ENCODE measurements at regions not wholly inside any gene's neighbourhood (a gene's known extent, or its start where the extent isn't known, plus 50 kb on each side); places are given as distances from the start of the nearest gene placed in this dataset.

- DNase-seq (ENCODE audit: low read depth): no peak
- no peak for TF ChIP-seq CTCF (IDR thresholded peaks at IDR 0.05; ENCODE audit: insufficient read depth, low read depth, low read length, missing control alignments)
- H3K4me3 ChIP-seq (ENCODE audit: low read depth, low read length): no peak overlapping the region
Measured at GRCh38 chr16:86034421-86034919, 135.5 kb downstream of the IRF8 start.

DNA sequence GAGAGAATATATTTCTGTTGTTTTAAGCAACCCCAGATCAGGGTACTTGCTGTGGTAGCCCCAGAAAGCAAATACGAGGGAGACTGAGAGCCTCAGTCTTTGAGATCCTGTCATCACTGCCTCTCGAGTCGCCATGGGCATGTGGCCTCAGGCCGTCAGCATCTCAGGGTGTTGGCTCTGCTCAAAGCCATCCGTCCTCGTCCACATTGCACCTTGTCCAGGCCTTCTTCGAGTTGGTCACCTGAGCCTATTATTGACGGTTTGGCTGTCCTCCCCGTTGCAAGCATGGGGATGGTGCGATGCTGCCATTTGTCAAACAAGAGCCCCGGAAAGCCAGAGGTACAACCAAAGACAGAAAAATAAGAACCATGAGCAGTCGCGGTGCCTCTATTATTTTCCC is 136.9 kb downstream of the IRF8 start:
- no peak overlapping the region for H3K4me3 ChIP-seq (ENCODE audit: low read depth, low read length)
- no peak for DNase-seq (ENCODE audit: low read depth)
- TF ChIP-seq CTCF (IDR thresholded peaks at IDR 0.05; ENCODE audit: insufficient read depth, low read depth, low read length, missing control alignments): no peak

DNA sequence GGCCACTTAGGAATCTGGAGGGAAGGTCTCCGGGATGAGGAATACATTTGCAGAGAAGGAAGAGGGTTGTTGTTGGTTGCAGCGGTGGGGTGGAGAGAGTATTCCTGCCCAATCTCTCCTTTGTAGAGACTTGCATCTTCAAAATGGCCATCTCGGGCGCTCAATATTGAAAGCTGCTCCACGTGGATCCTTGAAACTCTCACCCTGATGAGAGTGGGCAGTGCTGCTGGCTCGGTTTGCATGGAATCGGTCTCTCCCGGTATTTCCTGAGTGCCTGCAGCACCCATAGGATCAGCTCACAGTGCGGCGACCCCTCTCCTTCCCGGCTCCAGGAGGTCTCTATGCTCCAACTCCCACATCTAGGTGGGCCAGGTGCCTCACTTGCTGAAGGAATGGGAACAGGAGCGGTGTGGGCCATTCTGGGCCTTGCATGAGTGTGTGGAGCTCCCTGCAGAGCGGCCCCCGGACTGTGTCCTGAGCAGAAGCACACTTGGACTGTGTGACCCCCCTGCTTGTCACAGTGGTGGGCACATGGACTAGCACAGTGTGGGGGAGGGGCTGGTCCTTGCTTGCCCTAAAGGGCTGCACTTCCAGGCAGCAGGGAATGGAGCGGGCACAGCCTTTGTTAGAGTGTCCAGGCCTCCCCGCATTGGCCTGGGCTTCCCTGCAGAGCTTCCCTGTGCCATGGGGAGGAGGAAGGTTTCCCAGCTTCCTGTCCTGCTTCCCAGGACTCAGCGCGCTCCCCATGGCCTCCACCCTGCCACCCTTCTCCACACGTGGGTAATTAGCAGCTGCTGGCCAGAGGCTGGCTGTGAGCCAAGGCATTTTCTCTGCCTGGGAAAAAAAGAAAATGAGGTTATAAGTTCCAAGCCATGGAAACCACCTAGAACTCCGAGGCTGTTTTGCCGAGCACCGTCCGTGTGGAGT is 139.3 kb downstream of the IRF8 start:
- DNase-seq (ENCODE audit: low read depth): no peak
- no peak overlapping the region for H3K4me3 ChIP-seq (ENCODE audit: low read depth, low read length)
- TF ChIP-seq CTCF (IDR thresholded peaks at IDR 0.05; ENCODE audit: insufficient read depth, low read depth, low read length, missing control alignments): no peak

- DNase-seq (ENCODE audit: low read depth): no peak
- no peak for TF ChIP-seq CTCF (IDR thresholded peaks at IDR 0.05; ENCODE audit: insufficient read depth, low read depth, low read length, missing control alignments)
- H3K4me3 ChIP-seq (ENCODE audit: low read depth, low read length): no peak overlapping the region
Measured at GRCh38 chr16:86038926-86039310, 140.0 kb downstream of the IRF8 start.

GRCh38 chr16:86039606-86040005 is 140.6 kb downstream of the IRF8 start:
- no peak for TF ChIP-seq CTCF (IDR thresholded peaks at IDR 0.05; ENCODE audit: insufficient read depth, low read depth, low read length, missing control alignments)
- DNase-seq (ENCODE audit: low read depth): no peak
- H3K4me3 ChIP-seq (ENCODE audit: low read depth, low read length): no peak overlapping the region

DNA sequence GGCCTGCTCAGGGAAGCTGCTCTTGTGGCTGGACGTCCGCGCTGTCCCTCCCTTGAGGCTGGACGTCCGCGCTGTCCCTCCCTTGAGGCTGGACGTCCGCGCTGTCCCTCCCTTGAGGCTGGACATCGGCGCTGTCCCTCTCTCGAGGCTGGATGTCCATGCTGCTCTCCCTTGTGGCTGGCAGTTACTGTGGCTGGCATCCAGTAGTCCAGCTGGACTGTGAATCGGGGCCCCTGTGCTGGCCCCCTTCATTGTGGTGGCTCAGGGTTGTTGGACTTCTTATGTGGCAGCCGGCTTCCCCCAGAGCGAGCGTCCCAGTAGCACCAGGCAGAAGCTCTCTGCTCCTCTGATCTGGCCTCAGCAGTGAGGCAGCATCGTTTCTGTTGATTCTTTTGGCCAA is 141.5 kb downstream of the IRF8 start:
- H3K4me3 ChIP-seq (ENCODE audit: low read depth, low read length): no peak overlapping the region
- DNase-seq (ENCODE audit: low read depth): no peak
- no peak for TF ChIP-seq CTCF (IDR thresholded peaks at IDR 0.05; ENCODE audit: insufficient read depth, low read depth, low read length, missing control alignments)
